KG1 (cell line): ENCODE measurements at regions not wholly inside any gene's neighbourhood (a gene's known extent, or its start where the extent isn't known, plus 50 kb on each side); places are given as distances from the start of the nearest gene placed in this dataset.

Source experiments
- DNase-seq: peaks from one replicate; lab custom pipeline; 2025; lab: John Stamatoyannopoulos, UW

DNA sequence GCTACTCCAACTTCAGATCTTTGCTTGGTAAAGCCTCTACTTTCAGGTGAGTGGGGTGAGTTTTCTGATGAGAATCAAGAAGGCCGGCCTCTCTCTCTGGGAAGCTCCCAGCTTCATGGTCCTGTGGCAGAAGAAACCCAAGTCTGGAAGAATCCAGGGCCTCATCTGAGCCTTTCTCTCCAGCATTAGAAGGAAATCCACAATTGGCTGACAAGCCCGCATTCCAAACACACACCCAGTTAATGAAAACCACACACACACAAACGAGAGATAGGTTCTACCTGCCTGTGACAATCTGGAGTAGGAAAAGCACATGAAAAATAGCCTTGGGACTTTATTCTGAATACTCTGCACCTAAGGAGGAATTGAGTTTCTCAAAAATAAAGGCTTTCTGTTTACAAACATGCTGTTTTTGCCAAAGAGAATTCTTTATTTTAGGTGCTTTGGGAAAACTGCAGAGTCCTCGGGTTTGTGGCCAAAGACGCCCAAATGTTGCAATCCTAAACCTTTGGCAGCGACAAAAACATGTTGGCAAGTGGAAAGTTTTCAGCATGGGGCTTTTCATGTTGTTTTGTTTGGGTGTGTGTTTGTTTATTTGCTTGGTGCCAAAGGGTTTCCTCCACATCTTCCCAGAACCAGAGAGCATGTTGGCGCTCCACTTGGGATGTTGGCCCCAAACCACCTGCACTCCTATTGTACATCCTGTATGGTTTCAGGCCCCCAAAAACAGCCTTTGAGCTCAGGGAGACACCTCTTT lies 216.2 kb downstream of the SETD4 start:
- DNase-seq: no peak

GRCh38 chr21:35840949-35841348 lies 219.4 kb downstream of the SETD4 start:
- no peak for DNase-seq

DNA sequence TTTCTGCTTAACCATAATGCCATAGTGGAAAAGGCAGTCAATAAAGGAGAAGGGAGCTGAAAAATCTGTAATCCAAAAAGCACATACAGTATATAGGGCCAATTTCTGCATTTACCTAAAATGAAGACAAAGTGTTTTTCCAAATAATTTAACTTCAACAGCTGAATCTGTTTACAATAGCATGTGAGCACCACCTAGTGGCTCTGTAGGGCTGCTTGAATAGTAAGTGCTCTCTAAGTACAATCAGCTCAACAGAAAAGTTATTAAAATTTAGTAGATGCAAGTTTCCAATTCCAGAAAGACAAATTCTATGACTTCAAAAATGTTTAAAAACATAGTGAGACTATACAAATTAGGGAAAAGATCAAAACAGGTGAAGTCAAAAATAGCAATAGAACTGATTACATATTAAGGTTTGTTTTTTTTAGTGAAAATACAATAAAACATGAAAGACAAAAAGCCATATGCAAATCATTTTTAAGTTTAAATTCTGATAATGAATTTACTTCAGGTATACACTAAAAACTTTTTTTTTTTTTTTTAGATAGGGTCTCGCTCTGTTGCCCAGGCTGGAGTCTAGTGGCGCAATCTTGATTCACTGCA lies 220.0 kb downstream of the SETD4 start:
- DNase-seq: peak; percentile 39

DNA sequence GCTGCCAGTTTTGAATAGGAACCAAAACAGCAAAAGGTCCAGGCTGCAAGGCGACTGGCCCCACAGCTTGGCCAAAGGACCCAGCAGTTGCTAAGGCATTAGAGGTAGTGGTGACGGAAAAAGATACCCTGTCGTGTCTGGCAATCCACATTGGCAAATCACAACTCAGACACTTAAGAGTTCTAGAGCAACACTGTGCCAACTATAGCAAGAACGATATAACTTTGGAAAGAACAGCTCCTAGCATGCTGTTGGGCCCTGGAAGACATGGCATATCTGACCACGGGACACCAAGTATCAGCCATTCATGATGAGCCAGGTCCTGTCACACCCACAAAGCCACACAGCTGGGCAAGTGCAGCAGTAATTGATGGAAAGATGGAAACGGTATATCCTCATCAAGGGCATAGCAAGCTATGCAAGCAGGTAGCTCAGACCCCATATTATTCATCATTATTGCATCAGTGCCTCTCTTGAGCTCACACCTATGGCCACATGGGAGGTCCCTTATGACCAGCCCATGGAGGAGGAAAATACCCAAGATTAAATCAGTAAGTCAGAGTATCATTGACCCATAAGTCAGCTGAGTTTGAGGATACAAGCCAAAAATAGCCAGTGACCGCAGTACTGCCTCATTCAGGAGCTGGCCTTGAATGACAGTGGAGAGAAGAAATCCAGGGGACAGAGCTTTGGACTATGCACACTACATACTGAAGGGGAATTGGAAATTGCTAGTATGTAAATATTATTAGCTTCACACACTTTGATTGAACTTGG lies 221.2 kb downstream of the SETD4 start:
- DNase-seq: no peak

- DNase-seq: no peak
Measured at GRCh38 chr21:35838350-35838749, 222.0 kb downstream of the SETD4 start.

GRCh38 chr21:35833991-35834390 lies 226.3 kb downstream of the SETD4 start:
- DNase-seq: no peak

GRCh38 chr21:35833388-35833787 lies 226.9 kb downstream of the SETD4 start:
- no peak for DNase-seq

DNA sequence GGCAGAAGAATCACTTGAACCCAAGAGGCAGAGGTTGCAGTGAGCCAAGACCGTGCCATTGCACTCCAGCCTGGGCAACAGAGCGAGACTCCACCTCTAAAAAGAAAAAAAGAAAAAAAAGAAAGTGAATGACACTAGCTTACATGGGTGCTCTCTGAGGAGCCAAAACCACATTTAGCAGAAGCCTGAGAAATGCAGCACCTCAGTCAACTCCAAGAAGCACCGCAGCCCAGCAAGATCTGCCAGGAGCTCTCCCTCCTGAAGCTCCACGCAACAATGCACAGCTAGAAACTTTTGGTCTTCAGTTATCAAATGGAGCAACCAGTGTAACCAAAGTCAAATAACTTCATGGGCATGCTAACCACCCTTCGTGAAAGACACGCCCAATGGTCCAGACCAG lies 229.1 kb downstream of the SETD4 start:
- DNase-seq: no peak

DNA sequence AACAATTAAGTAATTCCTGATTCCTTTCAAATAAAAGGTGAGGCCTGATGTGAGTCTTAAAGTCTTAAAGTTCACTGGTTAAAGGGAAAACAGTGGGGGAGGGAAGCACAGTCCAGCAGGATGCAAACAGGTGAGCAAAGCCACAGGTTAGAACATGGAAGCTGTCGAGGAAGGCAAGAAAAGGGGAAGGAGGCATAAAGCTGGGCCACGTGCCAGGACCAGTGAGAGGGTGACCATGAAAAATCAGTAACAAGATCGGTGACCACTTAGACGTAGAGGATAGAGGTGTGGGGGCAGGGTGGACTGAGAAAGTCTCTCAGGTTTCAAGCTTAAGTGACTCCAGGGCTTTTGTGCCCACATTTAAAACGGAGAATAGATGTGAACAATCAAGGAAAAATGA lies 231.3 kb downstream of the SETD4 start:
- DNase-seq: no peak

DNA sequence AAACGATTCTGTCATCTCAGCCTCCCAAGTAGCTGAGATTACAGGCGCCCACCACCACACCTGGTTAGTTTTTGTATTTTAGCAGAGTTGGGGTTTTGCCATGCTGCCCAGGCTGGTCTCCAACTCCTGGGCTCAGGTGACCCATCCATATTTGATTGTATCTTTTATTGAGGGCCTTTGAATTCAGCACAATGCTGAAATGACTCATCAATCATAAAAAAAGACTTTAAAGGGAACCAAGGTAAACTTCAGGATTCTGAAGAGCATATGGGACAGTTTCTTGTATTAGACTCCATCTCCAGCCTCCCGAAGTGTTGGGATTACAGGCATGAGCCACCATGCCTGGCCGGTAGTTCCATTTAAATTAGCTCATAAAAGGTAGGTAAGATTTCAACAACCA lies 232.2 kb downstream of the SETD4 start:
- DNase-seq: no peak

- DNase-seq: no peak
Measured at GRCh38 chr21:35827004-35827403, 233.3 kb downstream of the SETD4 start.

DNA sequence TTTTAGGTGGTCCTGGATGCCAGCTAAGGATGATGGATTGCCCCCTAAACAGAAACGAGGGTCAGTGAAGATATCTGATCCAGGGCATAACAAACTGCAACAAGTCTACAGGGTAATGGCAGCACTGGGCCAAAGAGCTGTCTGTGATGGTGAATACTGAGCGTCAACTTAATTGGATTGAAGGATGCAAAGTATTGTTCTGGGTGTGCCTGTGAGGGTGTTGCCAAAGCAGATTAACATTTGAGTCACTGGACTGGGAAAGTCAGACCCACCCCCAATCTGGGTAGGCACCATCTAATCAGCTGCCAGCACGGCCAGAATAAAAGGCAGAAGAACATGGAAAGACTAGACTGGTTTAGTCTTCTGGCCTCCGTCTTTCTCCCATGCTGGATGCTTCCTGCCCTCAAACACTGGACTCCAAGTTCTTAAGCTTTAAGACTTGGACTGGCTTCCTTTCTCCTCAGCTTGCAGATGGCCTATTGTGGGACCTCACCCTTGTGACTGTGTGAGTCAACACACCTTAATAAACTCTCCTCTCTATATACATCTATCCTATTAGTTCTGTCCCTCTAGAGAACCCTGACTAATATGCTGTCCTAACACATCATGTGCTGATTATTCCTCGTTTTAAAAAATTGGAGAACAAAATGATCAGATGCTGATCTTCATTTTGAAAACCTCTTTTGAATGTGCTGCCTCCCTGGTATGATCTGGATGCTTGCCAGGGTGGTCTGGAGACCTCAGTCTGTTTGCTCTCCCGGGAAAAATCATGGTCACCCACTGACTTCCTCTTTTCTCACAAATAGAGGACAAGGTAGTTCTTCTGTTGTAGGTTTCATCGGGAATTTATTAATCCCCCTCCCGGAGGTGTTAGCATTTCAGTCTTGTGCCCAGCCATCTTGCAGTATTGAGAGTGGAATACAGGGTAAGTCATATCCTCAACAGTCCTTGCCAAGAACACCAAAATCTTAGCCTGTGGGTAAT lies 234.7 kb downstream of the SETD4 start:
- no peak for DNase-seq

GRCh38 chr21:35824136-35824535 lies 236.2 kb downstream of the SETD4 start:
- DNase-seq: no peak

DNA sequence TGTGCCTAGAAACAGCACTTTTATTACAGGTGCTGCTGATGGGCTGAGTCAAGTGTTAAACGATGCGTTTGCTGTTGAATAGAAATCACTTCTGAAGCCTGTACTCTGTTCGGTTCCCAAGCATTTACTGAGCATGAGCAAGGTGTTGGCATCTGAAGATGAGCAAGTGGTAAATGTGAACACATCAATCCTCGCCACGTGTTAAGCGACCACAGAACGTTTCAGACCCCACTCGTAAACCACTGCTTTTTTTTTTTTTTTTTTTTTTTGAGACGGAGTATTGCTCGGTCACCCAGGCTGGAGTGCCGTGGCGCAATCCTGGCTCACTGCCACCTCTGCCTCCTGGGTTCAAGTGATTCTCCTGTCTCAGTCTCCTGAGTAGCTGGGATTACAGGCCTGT lies 241.2 kb downstream of the SETD4 start:
- DNase-seq: no peak

GRCh38 chr21:35818597-35818996 lies 241.7 kb downstream of the SETD4 start:
- DNase-seq: no peak

DNA sequence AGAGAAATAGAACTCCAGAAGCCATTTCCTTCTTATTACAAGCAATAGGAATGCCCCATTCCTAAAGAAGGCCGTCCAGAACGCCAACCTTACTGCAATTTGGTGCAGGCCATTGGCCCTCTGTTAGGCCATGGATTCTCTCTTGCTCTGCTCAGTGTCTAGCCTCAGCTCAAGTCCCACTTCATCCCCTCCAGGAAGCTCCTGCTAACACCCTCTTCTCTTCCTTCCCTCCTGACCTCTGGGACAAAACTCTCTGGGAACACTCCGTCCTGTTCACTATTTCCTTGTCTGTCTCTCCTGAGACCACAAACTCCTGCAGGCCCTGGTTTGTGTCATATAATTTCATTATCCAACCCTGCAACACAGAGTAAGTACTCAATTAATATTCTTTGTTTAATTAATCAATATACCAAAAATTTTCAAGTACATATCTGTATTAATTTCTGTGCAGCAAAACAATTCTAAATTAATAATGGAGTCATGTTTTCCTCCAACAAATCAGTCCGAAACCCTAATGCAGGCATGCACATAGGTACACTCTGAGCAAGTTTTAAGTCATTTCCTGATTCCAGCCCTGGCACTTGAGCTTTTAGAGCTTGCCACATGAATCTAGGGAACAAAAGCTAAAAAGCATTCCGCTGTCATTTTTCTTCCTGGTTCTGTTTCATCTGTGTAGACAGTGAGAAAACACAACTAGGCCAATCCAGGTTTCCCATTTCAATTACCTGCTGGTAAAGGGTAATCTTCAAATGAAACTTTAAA lies 245.3 kb downstream of the SETD4 start:
- DNase-seq: no peak

DNA sequence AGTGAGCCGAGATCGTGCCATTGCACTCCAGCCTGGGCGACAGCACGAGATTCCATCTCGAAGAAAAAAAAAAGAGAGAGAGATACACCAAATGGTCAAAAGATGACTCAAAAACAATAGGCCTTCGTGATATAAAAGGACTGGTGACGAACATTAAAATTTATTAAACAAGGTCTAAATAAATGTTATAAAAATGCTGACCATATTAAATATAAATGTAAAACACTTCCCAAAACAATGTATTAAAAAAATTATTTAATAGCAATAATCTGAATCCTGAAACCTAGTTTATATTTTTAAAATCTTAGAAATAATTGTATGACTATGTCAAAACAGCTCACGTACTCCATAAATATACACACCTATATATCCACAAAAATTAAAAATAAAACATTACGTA lies 247.6 kb downstream of the SETD4 start:
- DNase-seq: no peak

DNA sequence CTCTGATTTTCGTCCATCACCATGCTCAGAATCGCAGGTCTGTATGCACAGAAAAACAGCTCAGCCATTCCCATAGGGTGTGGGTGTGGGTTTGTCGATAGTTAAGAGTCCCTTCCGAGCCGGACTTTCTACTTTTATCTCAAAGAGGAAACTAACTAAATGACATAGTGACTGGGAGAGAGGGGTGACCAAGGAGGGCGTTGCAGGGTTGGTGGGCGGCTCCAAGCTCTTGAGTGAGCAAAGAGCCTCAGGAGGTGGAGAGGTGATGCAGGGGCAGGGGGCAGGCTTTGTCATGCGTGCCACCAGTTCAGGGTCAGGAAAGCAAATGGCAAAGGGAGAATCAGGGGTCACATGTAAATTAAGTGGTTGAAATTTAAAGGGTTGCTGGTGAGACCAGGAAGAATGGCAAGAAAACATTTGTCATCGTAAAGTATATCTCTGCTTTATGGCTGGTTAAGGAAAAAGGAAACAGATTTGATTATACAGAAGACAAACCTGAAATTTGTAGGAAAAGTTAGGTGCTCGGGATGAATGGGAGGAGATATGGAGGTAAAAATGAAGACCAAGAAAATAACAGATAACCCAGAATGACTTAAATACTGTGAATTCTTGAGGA lies 249.0 kb downstream of the SETD4 start:
- DNase-seq: no peak

- no peak for DNase-seq
Measured at GRCh38 chr21:35810431-35810970, 249.8 kb downstream of the SETD4 start.

GRCh38 chr21:35801391-35801790 lies 258.9 kb downstream of the SETD4 start:
- no peak for DNase-seq
